ENCODE measurements at regions not wholly inside any gene's neighbourhood (a gene's known extent, or its start where the extent isn't known, plus 50 kb on each side); places are given as distances from the start of the nearest gene placed in this dataset.

GRCh38 chrX:146346102-146346501 lies 463.5 kb upstream of the CXorf51B start:
- Histone ChIP-seq H3K4me2 (ENCODE audit: insufficient read depth in 1 of 2, low read depth in 2 of 2, low read length in 2 of 2) (no peak overlapping the region), H4K91ac (replicated peaks; ENCODE audit: insufficient read length, low read length) (no peak overlapping the region), H4K8ac (ENCODE audit: extremely low read depth, insufficient read depth, low read length) (no peak overlapping the region), H4K20me1 (replicated peaks in 1 of 2; ENCODE audit: control insufficient read depth in 1 of 2, insufficient read depth in 2 of 2, low read length in 2 of 2) (no peaks in the 10 kb centered on the region), H3K27me3 (replicated peaks in 1 of 4; ENCODE audit: control insufficient read depth in 3 of 4, extremely low read depth in 1 of 4, insufficient read depth in 3 of 4, low read length in 3 of 4) (no peaks in the 10 kb centered on the region), H3K4me3 (ENCODE audit: extremely low read depth in 1 of 4, insufficient read depth in 2 of 4, low read depth in 3 of 4, low read length in 4 of 4) (no peak overlapping the region), H2AK5ac (ENCODE audit: low read depth, low read length) (no peak overlapping the region), H2BK15ac (ENCODE audit: low read length) (no peak overlapping the region), H3K9ac (replicated peaks in 1 of 4; ENCODE audit: extremely low read depth in 1 of 4, low read depth in 3 of 4, low read length in 3 of 4) (no peak overlapping the region), H3K27ac (ENCODE audit: low read depth, low read length) (no peak overlapping the region), H3K79me1 (ENCODE audit: low read depth, low read length) (no peaks in the 10 kb centered on the region), H3K18ac (ENCODE audit: extremely low read depth, low read length) (no peak overlapping the region), H2BK20ac (ENCODE audit: low read length) (no peak overlapping the region), H2BK5ac (ENCODE audit: low read depth, low read length) (no peak overlapping the region), H3K23me2 (ENCODE audit: low read depth, low read length) (no peaks in the 10 kb centered on the region), H3K56ac (replicated peaks; ENCODE audit: insufficient read length, low read depth, low read length) (no peak overlapping the region), H2BK120ac (replicated peaks; ENCODE audit: low read depth, low read length) (no peak overlapping the region), H3K36me3 (ENCODE audit: control insufficient read depth in 2 of 4, insufficient read depth in 4 of 4, low read length in 3 of 4) (no peaks in the 10 kb centered on the region), H3K23ac (ENCODE audit: insufficient read length) (no peak overlapping the region), H3K9me3 (ENCODE audit: insufficient read depth in 2 of 2, low read depth in 1 of 2, low read length in 1 of 2) (no peaks in the 10 kb centered on the region), H3K14ac (ENCODE audit: insufficient read length) (no peak overlapping the region), H2AFZ (ENCODE audit: low read length) (no peak overlapping the region), H2BK12ac (ENCODE audit: low read depth, low read length) (no peak overlapping the region), H3K4me1 (replicated peaks in 1 of 4; ENCODE audit: control insufficient read depth in 3 of 4, insufficient read depth in 4 of 4, low read length in 3 of 4) (no peaks in the 10 kb centered on the region), H4K5ac (ENCODE audit: insufficient read length, low read depth, low read length) (no peak overlapping the region), H3K4ac (replicated peaks; ENCODE audit: insufficient read length, low read depth, low read length) (no peak overlapping the region), H3K79me2 (ENCODE audit: control insufficient read depth in 1 of 2, insufficient read depth in 2 of 2, low read length in 2 of 2) (no peaks in the 10 kb centered on the region)
- CTCF ChIA-PET (ENCODE audit: partially characterized antibody): interaction anchor here (0.7 kb wide), 1 partner anchor 156 kb away, joined by 3 read pairs; no protein-coding TSS in a partner anchor
- WGBS, 2 experiments (ENCODE audit: extremely low coverage in 1 of 2, insufficient coverage in 1 of 2, insufficient read length in 1 of 2, insufficient replicate concordance in 2 of 2, low coverage in 1 of 2, low lambda C conversion rate in 2 of 2, missing lambda C conversion rate in 1 of 2): 89% methylated on average over 3 of the region's 3 CpGs; no CpG with 5 or more reads in 1 of the 2 experiments
- FAIRE-seq (no peak), DNase-seq (ENCODE audit: low read depth in 1 of 2, low spot score in 2 of 2) (no peak)
- POLR2A ChIA-PET (ENCODE audit: partially characterized antibody): no interaction called here
- TF ChIP-seq CHD1 (IDR thresholded peaks at IDR 0.05; ENCODE audit: low read depth, low read length) (no peak), CREB1 (IDR thresholded peaks at IDR 0.05) (no peak), JUN (IDR thresholded peaks at IDR 0.05; ENCODE audit: low read depth, low read length) (no peak), PHF8 (conservative IDR thresholded peaks at IDR 0.05; ENCODE audit: low read depth, low read length) (no peak), E2F6 (IDR thresholded peaks at IDR 0.05) (no peak), SP1 (IDR thresholded peaks at IDR 0.05; ENCODE audit: low read depth, low read length) (no peak), CHD2 (IDR thresholded peaks at IDR 0.05; ENCODE audit: low read length) (no peak), GABPA (IDR thresholded peaks at IDR 0.05; ENCODE audit: borderline replicate concordance, insufficient read depth, low read length) (no peak)

All from H1 (cell line).